ENCODE measurements at regions not wholly inside any gene's neighbourhood (a gene's known extent, or its start where the extent isn't known, plus 50 kb on each side); places are given as distances from the start of the nearest gene placed in this dataset.

GRCh38 chr18:10365901-10366300 lies 88.5 kb upstream of the APCDD1 start:
- DNase-seq, result no peak

- no peak for DNase-seq
Observed at GRCh38 chr18:10367836-10368235, 86.6 kb upstream of the APCDD1 start.

DNA sequence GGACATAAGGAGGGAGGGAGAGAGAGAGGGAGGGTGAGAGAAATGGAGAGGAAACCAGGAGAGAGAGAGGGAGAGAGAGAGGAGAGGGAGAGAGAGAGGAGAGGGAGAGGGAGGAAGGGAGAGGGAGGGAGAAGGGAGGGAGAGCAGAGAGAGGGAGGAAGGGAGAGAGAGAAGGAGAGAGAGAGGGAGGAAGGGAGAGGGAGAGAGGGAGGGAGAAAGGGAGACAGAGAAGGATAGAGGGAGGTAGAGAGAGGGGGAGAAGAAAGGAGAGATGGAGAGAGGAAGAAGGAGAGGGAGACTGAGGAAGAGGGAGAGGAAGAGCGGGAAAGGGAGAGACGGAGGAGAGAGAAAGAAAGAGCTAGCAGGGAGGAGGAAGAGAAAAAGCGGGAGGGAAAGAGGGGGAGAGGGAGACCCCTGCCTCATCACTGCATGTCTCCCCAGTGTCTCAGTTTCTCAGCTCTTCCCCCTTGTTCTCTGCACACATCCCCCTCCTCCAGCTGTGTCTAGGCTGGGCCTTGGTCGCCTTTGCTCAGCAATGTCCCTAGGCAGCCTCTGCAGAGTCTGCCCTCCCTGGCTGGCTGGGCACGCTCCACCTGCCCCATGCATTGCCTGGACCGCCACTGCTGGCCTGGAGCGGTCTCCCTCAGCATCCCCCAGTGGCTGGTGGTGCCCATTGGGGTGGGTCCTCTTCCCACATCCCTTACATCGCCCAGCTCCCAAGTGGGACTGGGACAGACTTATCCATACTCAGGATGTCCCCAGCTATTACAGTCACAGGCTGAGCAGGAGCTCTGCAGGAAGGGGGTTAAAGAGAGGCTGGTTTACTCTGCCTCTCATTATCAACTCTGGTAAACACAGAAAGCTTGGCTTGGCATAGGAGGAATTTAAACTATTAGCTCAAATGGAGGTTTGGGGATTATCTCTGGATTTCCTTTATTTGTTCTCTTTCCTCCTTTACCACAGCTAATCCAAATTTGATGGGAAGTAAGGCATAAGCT lies 85.7 kb upstream of the APCDD1 start:
- no peak for DNase-seq

GRCh38 chr18:10370716-10371115 lies 83.7 kb upstream of the APCDD1 start:
- DNase-seq, result no peak

DNA sequence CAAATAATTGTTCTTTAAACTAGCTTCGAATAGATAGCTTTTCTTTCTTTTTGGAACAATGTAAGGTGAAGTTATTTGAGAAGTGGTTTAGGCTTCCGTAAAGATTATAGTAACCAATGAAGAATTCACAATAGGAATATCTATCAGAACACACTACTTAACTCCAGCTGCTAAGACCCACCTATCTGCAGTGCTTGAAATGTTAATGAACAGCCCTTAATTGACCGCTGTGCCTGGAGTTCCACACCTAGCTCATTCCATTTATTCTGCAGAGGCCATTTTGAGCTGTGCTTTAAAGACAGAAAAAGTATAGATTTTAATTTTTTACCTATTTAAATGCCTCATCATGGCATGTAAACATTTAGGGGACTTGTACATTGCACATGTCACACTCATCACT lies 83.3 kb upstream of the APCDD1 start:
- DNase-seq, result no peak

DNA sequence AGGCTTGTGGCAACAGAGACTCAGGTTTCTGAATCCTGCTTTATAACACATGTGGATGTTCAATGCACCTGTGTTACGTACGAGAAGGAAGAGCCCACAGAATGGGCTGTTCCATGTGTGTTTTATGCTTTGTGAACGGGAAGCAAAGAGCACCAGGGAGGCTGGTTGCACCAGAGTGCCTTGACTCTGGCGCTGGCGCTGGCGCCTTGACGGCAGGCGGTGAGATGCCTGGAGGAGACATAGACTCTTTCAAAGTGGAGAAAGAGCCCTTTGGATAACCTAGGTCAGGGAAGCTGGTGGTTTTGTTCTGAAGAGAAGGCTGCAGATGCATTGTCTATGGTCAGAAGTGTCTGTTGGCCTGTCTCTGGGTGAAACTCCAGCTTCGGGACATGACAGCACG lies 80.2 kb upstream of the APCDD1 start:
- no peak for DNase-seq

- DNase-seq, result no peak
Observed at GRCh38 chr18:10374636-10375293, 79.7 kb upstream of the APCDD1 start.

GRCh38 chr18:10376731-10377130 lies 77.7 kb upstream of the APCDD1 start:
- no peak for DNase-seq

DNA sequence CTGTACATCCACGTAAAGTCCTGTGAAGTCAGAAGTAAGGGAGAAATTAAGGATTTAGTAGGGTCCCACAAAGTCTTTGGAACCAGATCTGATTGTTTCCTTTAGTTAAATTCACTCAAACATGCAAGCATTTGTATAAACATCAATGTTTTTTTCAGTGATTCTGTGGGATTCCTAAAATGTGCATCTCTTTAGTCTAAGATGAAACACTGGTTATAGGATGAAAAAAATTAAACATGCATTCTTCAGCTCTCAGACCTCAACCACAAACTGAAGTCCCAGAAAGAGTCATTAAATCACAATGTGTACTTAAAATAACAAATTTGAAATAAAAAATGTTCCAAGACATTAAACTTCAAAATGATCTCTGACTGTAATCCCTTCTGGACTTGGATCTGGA lies 76.5 kb upstream of the APCDD1 start:
- no peak for DNase-seq

GRCh38 chr18:10378688-10379420 lies 75.6 kb upstream of the APCDD1 start:
- no peak for DNase-seq

GRCh38 chr18:10379522-10379921 lies 74.9 kb upstream of the APCDD1 start:
- DNase-seq, result no peak

- DNase-seq, result no peak
Observed at GRCh38 chr18:10381516-10381915, 72.9 kb upstream of the APCDD1 start.

- no peak for DNase-seq
Observed at GRCh38 chr18:10381951-10382350, 72.5 kb upstream of the APCDD1 start.

DNA sequence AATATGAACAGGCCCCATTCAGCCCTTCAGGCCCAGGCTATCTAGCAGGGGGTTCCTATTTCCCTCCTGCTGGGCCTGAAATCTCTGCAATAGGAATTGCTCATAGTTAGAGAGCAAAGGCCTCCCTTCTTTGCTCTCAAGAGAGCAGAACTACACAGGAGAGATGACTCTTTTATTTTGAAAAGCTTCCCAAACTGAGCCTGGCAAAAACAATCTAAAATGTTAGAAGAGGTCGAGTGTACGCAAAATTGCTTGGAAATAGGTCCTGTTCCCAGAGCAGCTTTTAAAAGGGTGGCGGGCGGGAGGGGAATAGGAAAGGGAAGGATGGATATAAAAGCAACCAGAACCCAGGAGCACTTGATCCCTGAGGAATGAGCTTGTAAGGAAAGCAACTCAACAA lies 68.4 kb upstream of the APCDD1 start:
- no peak for DNase-seq

DNA sequence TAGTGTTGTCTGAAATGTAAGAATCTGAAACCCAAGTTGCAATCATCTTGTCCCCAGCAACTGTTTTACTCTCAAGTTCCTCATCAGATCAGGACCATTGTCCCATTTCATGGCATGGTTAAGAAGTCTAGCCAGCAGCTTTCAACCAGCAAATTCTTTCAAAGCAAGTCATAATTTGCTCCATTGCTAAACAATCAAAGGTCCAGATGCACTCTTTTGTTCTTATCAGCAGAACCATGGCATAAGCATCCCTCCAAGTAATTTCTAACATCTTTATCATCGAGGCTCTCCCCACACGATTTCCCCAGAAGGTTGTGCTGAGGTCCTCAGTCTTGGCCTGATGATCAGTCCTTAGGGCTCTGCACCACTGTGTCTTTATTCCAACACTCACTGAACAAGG lies 67.5 kb upstream of the APCDD1 start:
- no peak for DNase-seq

DNA sequence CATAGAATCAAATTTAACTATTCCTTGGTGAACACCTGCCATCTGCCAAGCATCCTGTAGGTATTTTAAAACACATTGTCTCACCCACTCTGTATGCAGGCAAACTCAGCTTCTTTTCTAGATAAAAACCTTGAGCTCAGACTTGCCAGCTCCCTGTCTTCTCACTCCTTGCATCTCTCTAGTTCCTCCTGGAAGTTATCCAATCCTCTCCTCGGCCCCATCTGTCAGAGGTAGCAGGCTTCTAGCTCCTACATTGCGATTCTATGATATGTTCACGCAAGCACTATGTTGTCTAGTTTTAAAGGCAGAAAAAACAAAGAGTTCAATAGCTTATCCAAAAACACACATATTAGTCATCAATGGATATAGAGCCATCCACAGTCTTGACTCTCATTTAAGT lies 67.0 kb upstream of the APCDD1 start:
- DNase-seq, result no peak

GRCh38 chr18:10388373-10388772 lies 66.1 kb upstream of the APCDD1 start:
- no peak for DNase-seq

DNA sequence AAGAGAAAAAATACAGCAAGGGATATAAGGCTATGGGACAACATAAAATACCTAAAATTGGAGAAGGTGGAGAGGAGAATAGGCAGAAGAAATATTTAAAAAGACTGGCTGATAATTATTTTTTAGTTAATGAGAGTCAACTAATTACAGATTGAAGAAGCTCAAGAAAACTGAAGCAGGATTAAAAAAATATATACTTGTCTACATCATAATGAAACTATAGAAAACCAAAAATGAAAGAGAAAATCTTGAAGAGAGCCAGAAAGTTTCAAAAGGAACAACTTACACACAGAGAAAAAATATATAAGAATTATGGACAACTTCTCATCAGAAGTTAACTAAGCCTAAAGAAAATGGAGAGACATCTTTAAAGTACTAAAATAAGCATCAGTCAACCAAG lies 62.9 kb upstream of the APCDD1 start:
- DNase-seq, result no peak

- no peak for DNase-seq
Observed at GRCh38 chr18:10397004-10397403, 57.4 kb upstream of the APCDD1 start.

GRCh38 chr18:10398571-10398970 lies 55.9 kb upstream of the APCDD1 start:
- DNase-seq, result no peak

- no peak for DNase-seq
Observed at GRCh38 chr18:10399465-10399864, 55.0 kb upstream of the APCDD1 start.

- DNase-seq, result no peak
Observed at GRCh38 chr18:10400534-10401307, 53.7 kb upstream of the APCDD1 start.

GRCh38 chr18:10401521-10401920 lies 52.9 kb upstream of the APCDD1 start:
- no peak for DNase-seq

All from hematopoietic multipotent progenitor cell treated with erythropoietin and hydrocortisone succinate and interleukin-3 and kit ligand, for 8 days (in vitro differentiated cells).